Astrocyte of the cerebellum (primary cell): ENCODE measurements at regions not wholly inside any gene's neighbourhood (a gene's known extent, or its start where the extent isn't known, plus 50 kb on each side); places are given as distances from the start of the nearest gene placed in this dataset.
A peak's percentile ranks its signal among the peaks of the same experiment; 100 is the strongest.

Source experiments
- DNase-seq: peaks from one replicate; pipeline ENCODE4 v3.0.0-alpha.2; 2011; ENCODE audit warnings: low read depth
- H3K4me3 ChIP-seq: 2 replicates; pipeline ENCODE4 v1.5.1; 2011; ENCODE audit warnings: mild to moderate bottlenecking, low read depth, low read length, moderate library complexity
- CTCF ChIP-seq: IDR thresholded peaks from 2 replicates; pipeline ENCODE4 v1.5.1; 2012; ENCODE audit warnings: low read length, low read depth, moderate library complexity, mild to moderate bottlenecking; ENCODE audit errors: missing control alignments
- in situ Hi-C: cut with HindIII; loops from 2 replicates; pipeline ENCODE4 v1.10.0; 2017; ENCODE audit warnings: low sequenced_read_pairs

- no peak for DNase-seq
- TF ChIP-seq CTCF = no peak
- no peak overlapping the region for H3K4me3 ChIP-seq
- in situ Hi-C loops = no loop called here
These were observed 136.0 kb upstream of the NRSN1 start for GRCh38 chr6:23989885-23990533.

GRCh38 chr6:23994013-23994412, 132.0 kb upstream of the NRSN1 start:
- H3K4me3 ChIP-seq = no peak overlapping the region
- no peak for TF ChIP-seq CTCF
- in situ Hi-C loops = no loop called here
- no peak for DNase-seq

- no peak for TF ChIP-seq CTCF
- no peak overlapping the region for H3K4me3 ChIP-seq
- peak; percentile 1 for DNase-seq
- in situ Hi-C loops = no loop called here
These were observed 122.0 kb upstream of the NRSN1 start for GRCh38 chr6:24004062-24004461.

- in situ Hi-C loops = no loop called here
- DNase-seq = no peak
- H3K4me3 ChIP-seq = no peak overlapping the region
- no peak for TF ChIP-seq CTCF
These were observed 121.4 kb upstream of the NRSN1 start for GRCh38 chr6:24004659-24005058.

GRCh38 chr6:24006254-24006653, 119.8 kb upstream of the NRSN1 start:
- in situ Hi-C loops = no loop called here
- no peak for DNase-seq
- no peak for TF ChIP-seq CTCF
- H3K4me3 ChIP-seq = no peak overlapping the region

- H3K4me3 ChIP-seq = no peak overlapping the region
- no peak for DNase-seq
- no peak for TF ChIP-seq CTCF
- in situ Hi-C loops = no loop called here
These were observed 116.7 kb upstream of the NRSN1 start for GRCh38 chr6:24009319-24009718.
